Astrocyte (in vitro differentiated cells and primary cell): ENCODE measurements at regions not wholly inside any gene's neighbourhood (a gene's known extent, or its start where the extent isn't known, plus 50 kb on each side); places are given as distances from the start of the nearest gene placed in this dataset.

Experiments used
- EZH2 ChIP-seq: IDR thresholded peaks from 2 replicates; pipeline ENCODE4 v1.6.1; 2012; ENCODE audit warnings: mild to moderate bottlenecking, low read length, inconsistent platforms; ENCODE audit not compliant: insufficient read depth
- TF ChIP-seq, protein P1 (sequence below): IDR thresholded peaks from 2 replicates; pipeline ENCODE4 v1.5.1; 2011; ENCODE audit warnings: low read depth, mild to moderate bottlenecking, inconsistent platforms, low read length, moderate library complexity; ENCODE audit not compliant: insufficient read depth

DNA sequence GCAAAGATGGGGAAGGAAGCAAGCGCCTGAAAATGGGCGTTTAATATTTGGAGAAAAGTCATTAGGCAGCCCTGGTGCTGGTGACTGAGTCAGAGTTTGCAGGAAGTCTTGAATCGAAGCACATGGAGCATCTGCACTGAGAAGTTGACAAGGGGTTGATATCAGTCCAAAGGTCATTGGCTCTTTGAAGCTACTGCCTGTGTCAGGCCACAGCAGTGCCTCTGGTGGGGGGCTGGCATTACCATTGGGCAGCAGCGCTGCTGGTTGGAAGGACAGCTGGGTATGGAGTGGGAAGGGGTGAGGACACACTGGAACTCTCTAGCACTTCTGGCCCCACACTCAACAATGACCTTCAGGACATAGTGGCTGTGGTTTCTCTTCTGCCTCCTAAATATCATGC, 150.4 kb upstream of the ERCC6L2 start:
- TF ChIP-seq, protein P1, sequence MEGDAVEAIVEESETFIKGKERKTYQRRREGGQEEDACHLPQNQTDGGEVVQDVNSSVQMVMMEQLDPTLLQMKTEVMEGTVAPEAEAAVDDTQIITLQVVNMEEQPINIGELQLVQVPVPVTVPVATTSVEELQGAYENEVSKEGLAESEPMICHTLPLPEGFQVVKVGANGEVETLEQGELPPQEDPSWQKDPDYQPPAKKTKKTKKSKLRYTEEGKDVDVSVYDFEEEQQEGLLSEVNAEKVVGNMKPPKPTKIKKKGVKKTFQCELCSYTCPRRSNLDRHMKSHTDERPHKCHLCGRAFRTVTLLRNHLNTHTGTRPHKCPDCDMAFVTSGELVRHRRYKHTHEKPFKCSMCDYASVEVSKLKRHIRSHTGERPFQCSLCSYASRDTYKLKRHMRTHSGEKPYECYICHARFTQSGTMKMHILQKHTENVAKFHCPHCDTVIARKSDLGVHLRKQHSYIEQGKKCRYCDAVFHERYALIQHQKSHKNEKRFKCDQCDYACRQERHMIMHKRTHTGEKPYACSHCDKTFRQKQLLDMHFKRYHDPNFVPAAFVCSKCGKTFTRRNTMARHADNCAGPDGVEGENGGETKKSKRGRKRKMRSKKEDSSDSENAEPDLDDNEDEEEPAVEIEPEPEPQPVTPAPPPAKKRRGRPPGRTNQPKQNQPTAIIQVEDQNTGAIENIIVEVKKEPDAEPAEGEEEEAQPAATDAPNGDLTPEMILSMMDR = no peak
- TF ChIP-seq EZH2 = no peak
